K562 (cell line): ENCODE measurements at regions not wholly inside any gene's neighbourhood (a gene's known extent, or its start where the extent isn't known, plus 50 kb on each side); places are given as distances from the start of the nearest gene placed in this dataset.

ENCODE experiments used
- ATAC-seq: fragments of 200-7000 bp; cut with Tn5 transposase; 3 replicates; pipeline ENCODE4 v1.9.1; 2020; ENCODE audit warnings: moderate library complexity
- BruUV-seq: library from RNA; stranded (reverse); fragments of 400-500 nt; replicated peaks from 2 replicates; lab custom pipeline; 2021; lab: Mats Ljungman, UMichigan
- CTCF ChIA-PET: fragments of 300-600 bp; formaldehyde crosslinking; extraction: SDS; loops from one replicate; lab custom pipeline; 2021; ENCODE audit warnings: low intra/inter-chr PET ratio; lab: Yijun Ruan, JAX
- POLR2A ChIA-PET: fragments of 300-600, 350-650 bp; sonication (Branson Sonifier 250); formaldehyde crosslinking; extraction: SDS; loops from one replicate; lab custom pipeline; 2021; ENCODE audit warnings: antibody characterized with exemption, inconsistent platforms; lab: Yijun Ruan, JAX
- DNase-seq, 4 experiments: peaks; one replicate each; pipeline versions ENCODE4 v3.0.0 to v3.0.0-alpha.2; 2011 to 2018; ENCODE audit warnings: low spot score in 3 of 4, mixed read lengths in 3 of 4; ENCODE audit errors: extremely low read depth in 1 of 4
- FAIRE-seq: peaks from 2 replicates; lab custom pipeline; 2011; peaks lifted over from hg19 to GRCh38; lab: Jason Lieb, UNC
- H2AFZ ChIP-seq: 2 replicates; pipeline ENCODE4 v1.6.0; 2011; ENCODE audit warnings: low read depth, low read length, control low read depth, inconsistent platforms
- H3K27ac ChIP-seq: fragments of 200-600 bp; 3 replicates; pipeline ENCODE4 v1.8.0; 2011; ENCODE audit warnings: low read depth, mild to moderate bottlenecking, control low read depth, inconsistent platforms, low read length, moderate library complexity, mixed read lengths; ENCODE audit errors: extremely low read depth
- H3K27me3 ChIP-seq, 2 experiments: fragments of 300-600 bp in 1 of 2; 2 replicates in 1 of 2; 3 replicates in 1 of 2; pipeline versions ENCODE4 v1.6.0 to v1.8.0; 2011; ENCODE audit warnings: inconsistent platforms in 2 of 2, low read length in 2 of 2, mild to moderate bottlenecking in 1 of 2, mixed read lengths in 1 of 2, moderate library complexity in 1 of 2; ENCODE audit not compliant: control insufficient read depth in 2 of 2, insufficient read depth in 2 of 2
- H3K36me3 ChIP-seq: fragments of 300-600 bp; 3 replicates; pipeline ENCODE4 v1.8.0; 2011; ENCODE audit warnings: mild to moderate bottlenecking, low read length, inconsistent platforms; ENCODE audit not compliant: control insufficient read depth, insufficient read depth
- H3K4me1 ChIP-seq, 2 experiments: fragments of 200-600 bp in 1 of 2; replicated peaks in 1 of 2; 2 replicates in 1 of 2; 3 replicates in 1 of 2; pipeline versions ENCODE4 v1.5.1 to v1.8.0; 2011; ENCODE audit warnings: inconsistent platforms in 2 of 2, low read length in 2 of 2, mild to moderate bottlenecking in 1 of 2, mixed read lengths in 1 of 2, moderate library complexity in 1 of 2; ENCODE audit not compliant: control insufficient read depth in 2 of 2, insufficient read depth in 2 of 2
- H3K4me2 ChIP-seq: 2 replicates; pipeline ENCODE4 v1.6.1; 2011; ENCODE audit warnings: low read length, control low read depth, inconsistent platforms, mixed read lengths; ENCODE audit not compliant: insufficient read depth
- H3K4me3 ChIP-seq: fragments of 200-600 bp; sonication (generic), shearing (Covaris generic); 2 replicates; pipeline ENCODE4 v1.5.1; 2016; ENCODE audit warnings: control low read depth, inconsistent platforms
- H3K79me2 ChIP-seq: fragments of 200-600 bp; 3 replicates; pipeline ENCODE4 v1.8.0; 2011; ENCODE audit warnings: low read length, inconsistent platforms; ENCODE audit not compliant: control insufficient read depth, insufficient read depth
- H3K9ac ChIP-seq, 2 experiments: 2 replicates each; pipeline versions ENCODE4 v1.6.0 to v1.6.1; 2011; ENCODE audit warnings: low read depth in 2 of 2, low read length in 2 of 2, control low read depth in 1 of 2, inconsistent platforms in 1 of 2, mild to moderate bottlenecking in 1 of 2, mixed read lengths in 1 of 2; ENCODE audit not compliant: insufficient read depth in 1 of 2
- H3K9me1 ChIP-seq: one replicate; pipeline ENCODE4 v1.6.0; 2011; ENCODE audit warnings: inconsistent platforms, mild to moderate bottlenecking, low read length, moderate library complexity; ENCODE audit not compliant: control insufficient read depth, insufficient read depth
- H3K9me3 ChIP-seq: replicated peaks from 2 replicates; pipeline ENCODE4 v1.5.1; 2011; ENCODE audit warnings: low read depth, low read length, inconsistent platforms; ENCODE audit not compliant: control insufficient read depth, insufficient read depth
- H4K20me1 ChIP-seq: replicated peaks from 2 replicates; pipeline ENCODE4 v1.6.1; 2011; ENCODE audit warnings: low read length, inconsistent platforms, mixed read lengths; ENCODE audit not compliant: control insufficient read depth, insufficient read depth
- BHLHE40 ChIP-seq: IDR thresholded peaks from 2 replicates; pipeline ENCODE4 v1.6.1; 2011; ENCODE audit warnings: low read length, improper control_type of control experiment
- CCAR2 ChIP-seq: fragments of 200-400 bp; formaldehyde crosslinking; IDR thresholded peaks from 2 replicates; pipeline ENCODE4 v1.6.1; 2017; ENCODE audit warnings: mild to moderate bottlenecking, low read depth, low read length
- FIP1L1 ChIP-seq: fragments of 200-400 bp; formaldehyde crosslinking; IDR thresholded peaks from 2 replicates; pipeline ENCODE4 v1.6.1; 2018; ENCODE audit warnings: mild to moderate bottlenecking, low read depth, low read length; ENCODE audit not compliant: poor library complexity, severe bottlenecking
- GATA2 ChIP-seq: sonication (generic); formaldehyde crosslinking; IDR thresholded peaks from 2 replicates; pipeline ENCODE4 v1.4.0; 2020; ENCODE audit warnings: mild to moderate bottlenecking, missing genetic modification reagents
- IFI16 ChIP-seq: fragments of 250-450 bp; sonication (Bioruptor Pico); IDR thresholded peaks from 2 replicates; pipeline ENCODE4 v2.1.2; 2022; ENCODE audit warnings: mild to moderate bottlenecking, inconsistent platforms
- MAFG ChIP-seq: fragments of 450-650 bp; conservative IDR thresholded peaks from 2 replicates; pipeline ENCODE4 v1.6.1; 2016; ENCODE audit warnings: missing genetic modification characterization, missing compliant biosample characterization
- MEF2A ChIP-seq: IDR thresholded peaks from 2 replicates; pipeline ENCODE4 v1.6.1; 2011; ENCODE audit warnings: low read depth, mild to moderate bottlenecking, low read length, moderate library complexity; ENCODE audit not compliant: control insufficient read depth
- MITF ChIP-seq: IDR thresholded peaks from 2 replicates; pipeline ENCODE4 v1.6.1; 2014; ENCODE audit warnings: antibody characterized with exemption
- NFIX ChIP-seq: fragments of 250-450 bp; sonication (Bioruptor Pico); IDR thresholded peaks from 2 replicates; pipeline ENCODE4 v1.4.0; 2020; ENCODE audit warnings: low read depth, mild to moderate bottlenecking, moderate library complexity
- NFYB ChIP-seq: IDR thresholded peaks from 2 replicates; pipeline ENCODE4 v1.6.1; 2011; ENCODE audit warnings: mild to moderate bottlenecking, moderate library complexity; ENCODE audit not compliant: insufficient read length; ENCODE audit errors: extremely low read depth
- POU5F1 ChIP-seq: fragments of 150-350 bp; IDR thresholded peaks from 2 replicates; pipeline ENCODE4 v1.6.1; 2014; ENCODE audit warnings: borderline replicate concordance, low read length, low read depth, mild to moderate bottlenecking; ENCODE audit not compliant: partially characterized antibody
- SMARCA5 ChIP-seq: fragments of 450-650 bp; IDR thresholded peaks from 2 replicates; pipeline ENCODE4 v1.6.1; 2016
- TFAP4 ChIP-seq: sonication (generic); formaldehyde crosslinking; IDR thresholded peaks from 2 replicates; pipeline ENCODE4 v1.8.0; 2022; ENCODE audit warnings: missing genetic modification reagents, mild to moderate bottlenecking, moderate library complexity, borderline replicate concordance
- U2AF2 ChIP-seq: fragments of 200-400 bp; formaldehyde crosslinking; optimal IDR thresholded peaks from 2 replicates; pipeline ENCODE3; 2017; ENCODE audit warnings: low read depth, mild to moderate bottlenecking, low read length
- ZBTB7A ChIP-seq: IDR thresholded peaks from 2 replicates; pipeline ENCODE4 v1.6.1; 2011; ENCODE audit warnings: low read depth, mild to moderate bottlenecking, low read length, moderate library complexity, borderline replicate concordance; ENCODE audit not compliant: control insufficient read depth
- ZNF707 ChIP-seq: fragments of 250-450 bp; sonication (Bioruptor Pico); conservative IDR thresholded peaks from 2 replicates; pipeline ENCODE4 v1.8.0; 2022; ENCODE audit warnings: inconsistent platforms, mild to moderate bottlenecking, moderate library complexity
- ZNF75A ChIP-seq: fragments of 450-650 bp; formaldehyde crosslinking; IDR thresholded peaks from 2 replicates; pipeline ENCODE4 v1.4.0; 2020; ENCODE audit warnings: mild to moderate bottlenecking
- ZSCAN32 ChIP-seq: fragments of 450-650 bp; formaldehyde crosslinking; IDR thresholded peaks from 2 replicates; pipeline ENCODE4 v1.4.0; 2020; ENCODE audit warnings: mild to moderate bottlenecking, moderate library complexity
- WGBS: fragments of 100-300 bp; shearing (Covaris generic); methylation state at CpG from one replicate; pipeline ENCODE4 v1.1.6; 2016; ENCODE audit warnings: low coverage, mixed read lengths; ENCODE audit not compliant: insufficient coverage; ENCODE audit errors: missing lambda C conversion rate; 5-methylcytosine and 5-hydroxymethylcytosine counted together
- in situ Hi-C: fragments of 300-500 bp; cut with MboI; formaldehyde crosslinking; loops from 4 replicates; pipeline ENCODE4 v1.15.0; 2018; ENCODE audit warnings: inconsistent platforms, mixed read lengths
- intact Hi-C: fragments of 100-400 bp; cut with micrococcal nuclease; formaldehyde crosslinking; loops from 2 replicates; pipeline ENCODE4 v1.14.2; 2022
- TF ChIP-seq, protein P1 (sequence below): fragments of 450-650 bp; IDR thresholded peaks from 2 replicates; pipeline ENCODE4 v1.7.1; 2018; ENCODE audit warnings: mild to moderate bottlenecking, low read depth; ENCODE audit not compliant: partially characterized antibody

GRCh38 chr2:181308766-181309515 lies 148.2 kb upstream of the ITGA4 start:
- no peak overlapping the region for H3K27ac ChIP-seq
- POLR2A ChIA-PET: no interaction called here
- H3K9me3 ChIP-seq: no peaks in the 10 kb centered on the region; the same call in 1 of the 2 replicates
- H3K79me2 ChIP-seq: no peaks in the 10 kb centered on the region
- H3K4me2 ChIP-seq: no peak overlapping the region
- FAIRE-seq (no peak), DNase-seq (no peak), ATAC-seq (no peak)
- CTCF ChIA-PET: no interaction called here
- H3K4me3 ChIP-seq: no peak overlapping the region
- H3K9me1 ChIP-seq: no peaks in the 10 kb centered on the region
- H4K20me1 ChIP-seq: no peaks in the 10 kb centered on the region
- intact Hi-C loops: no loop called here
- WGBS: 0% methylated on average over 5 of the region's 5 CpGs
- H2AFZ ChIP-seq: no peak overlapping the region
- H3K36me3 ChIP-seq: no peaks in the 10 kb centered on the region
- BruUV-seq: no TSS peak
- H3K4me1 ChIP-seq: no peaks in the 10 kb centered on the region
- no peak for TF ChIP-seq SMARCA5
- no peak for TF ChIP-seq U2AF2
- TF ChIP-seq MITF: no peak
- no peak for TF ChIP-seq ZNF707 (CRISPR knock-in tag)
- TF ChIP-seq NFYB: no peak
- no peak for TF ChIP-seq MEF2A
- no peak for TF ChIP-seq POU5F1
- no peak for TF ChIP-seq ZBTB7A
- no peak for TF ChIP-seq MAFG (tag)
- no peak for TF ChIP-seq BHLHE40
- no peak for TF ChIP-seq TFAP4 (CRISPR knock-in tag)
- TF ChIP-seq CCAR2: no peak
- no peak for TF ChIP-seq FIP1L1
- TF ChIP-seq ZSCAN32 (CRISPR knock-in tag): no peak
- no peak for TF ChIP-seq ZNF75A (CRISPR knock-in tag)
- TF ChIP-seq NFIX (CRISPR knock-in tag): no peak
- no peak for TF ChIP-seq GATA2
- TF ChIP-seq IFI16 (CRISPR knock-in tag): no peak
- TF ChIP-seq, protein P1, sequence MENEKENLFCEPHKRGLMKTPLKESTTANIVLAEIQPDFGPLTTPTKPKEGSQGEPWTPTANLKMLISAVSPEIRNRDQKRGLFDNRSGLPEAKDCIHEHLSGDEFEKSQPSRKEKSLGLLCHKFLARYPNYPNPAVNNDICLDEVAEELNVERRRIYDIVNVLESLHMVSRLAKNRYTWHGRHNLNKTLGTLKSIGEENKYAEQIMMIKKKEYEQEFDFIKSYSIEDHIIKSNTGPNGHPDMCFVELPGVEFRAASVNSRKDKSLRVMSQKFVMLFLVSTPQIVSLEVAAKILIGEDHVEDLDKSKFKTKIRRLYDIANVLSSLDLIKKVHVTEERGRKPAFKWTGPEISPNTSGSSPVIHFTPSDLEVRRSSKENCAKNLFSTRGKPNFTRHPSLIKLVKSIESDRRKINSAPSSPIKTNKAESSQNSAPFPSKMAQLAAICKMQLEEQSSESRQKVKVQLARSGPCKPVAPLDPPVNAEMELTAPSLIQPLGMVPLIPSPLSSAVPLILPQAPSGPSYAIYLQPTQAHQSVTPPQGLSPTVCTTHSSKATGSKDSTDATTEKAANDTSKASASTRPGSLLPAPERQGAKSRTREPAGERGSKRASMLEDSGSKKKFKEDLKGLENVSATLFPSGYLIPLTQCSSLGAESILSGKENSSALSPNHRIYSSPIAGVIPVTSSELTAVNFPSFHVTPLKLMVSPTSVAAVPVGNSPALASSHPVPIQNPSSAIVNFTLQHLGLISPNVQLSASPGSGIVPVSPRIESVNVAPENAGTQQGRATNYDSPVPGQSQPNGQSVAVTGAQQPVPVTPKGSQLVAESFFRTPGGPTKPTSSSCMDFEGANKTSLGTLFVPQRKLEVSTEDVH: no peak
- TF ChIP-seq, all 486 proteins: peak for 0
- H3K9ac ChIP-seq: no peak overlapping the region
- H3K27me3 ChIP-seq: no peaks in the 10 kb centered on the region
- in situ Hi-C loops: no loop called here
